GM18517 (cell line): ENCODE measurements at regions not wholly inside any gene's neighbourhood (a gene's known extent, or its start where the extent isn't known, plus 50 kb on each side); places are given as distances from the start of the nearest gene placed in this dataset.
"Not testable (repeated sequence)": the region's sequence is repeated elsewhere in the genome, so short reads cannot be mapped to it uniquely, and the experiment has no call there.

ENCODE experiments used
- ATAC-seq: cut with Tn5 transposase; IDR thresholded peaks from one replicate; pipeline ENCODE4 v1.9.1; 2021; ENCODE audit warnings: mild to moderate bottlenecking, moderate library complexity; ENCODE audit not compliant: unreplicated experiment

- not testable (repeated sequence) for ATAC-seq
Measured at GRCh38 chrX:31014474-31014873, 57.4 kb downstream of the FTHL17 start.

GRCh38 chrX:31012509-31013025 lies 59.3 kb downstream of the FTHL17 start:
- ATAC-seq = no peak

- ATAC-seq = no peak
Measured at GRCh38 chrX:31007321-31007720, 64.5 kb downstream of the FTHL17 start.

- no peak for ATAC-seq
Measured at GRCh38 chrX:31006027-31006426, 65.8 kb downstream of the FTHL17 start.

GRCh38 chrX:30997411-30997810 lies 74.4 kb downstream of the FTHL17 start:
- no peak for ATAC-seq

- ATAC-seq = no peak
Measured at GRCh38 chrX:30995705-30996104, 76.1 kb downstream of the FTHL17 start.

- ATAC-seq = no peak
Measured at GRCh38 chrX:30995060-30995700, 76.7 kb downstream of the FTHL17 start.

GRCh38 chrX:30994018-30994417 lies 77.8 kb downstream of the FTHL17 start:
- not testable (repeated sequence) for ATAC-seq

- ATAC-seq = no peak
Measured at GRCh38 chrX:30992381-30992904, 79.4 kb downstream of the FTHL17 start.

- ATAC-seq = no peak
Measured at GRCh38 chrX:30990361-30990760, 81.5 kb downstream of the FTHL17 start.

- ATAC-seq = no peak
Measured at GRCh38 chrX:30982467-30982866, 89.4 kb downstream of the FTHL17 start.

- ATAC-seq = no peak
Measured at GRCh38 chrX:30981968-30982367, 89.9 kb downstream of the FTHL17 start.

GRCh38 chrX:30979271-30979670 lies 90.2 kb upstream of the TAB3 start:
- no peak for ATAC-seq

GRCh38 chrX:30975467-30975866 lies 86.4 kb upstream of the TAB3 start:
- no peak for ATAC-seq

- ATAC-seq = no peak
Measured at GRCh38 chrX:30973784-30974427, 84.9 kb upstream of the TAB3 start.

GRCh38 chrX:30971774-30972603 lies 82.9 kb upstream of the TAB3 start:
- peak; percentile 78 for ATAC-seq

GRCh38 chrX:30967516-30967915 lies 78.5 kb upstream of the TAB3 start:
- ATAC-seq = no peak

GRCh38 chrX:30965767-30966166 lies 76.7 kb upstream of the TAB3 start:
- ATAC-seq = no peak

GRCh38 chrX:30961387-30962174 lies 72.5 kb upstream of the TAB3 start:
- ATAC-seq = no peak

- ATAC-seq = no peak
Measured at GRCh38 chrX:30957753-30958152, 68.7 kb upstream of the TAB3 start.

- ATAC-seq = no peak
Measured at GRCh38 chrX:30955687-30956086, 66.6 kb upstream of the TAB3 start.
